Osteoblast (primary cell): ENCODE measurements at regions not wholly inside any gene's neighbourhood (a gene's known extent, or its start where the extent isn't known, plus 50 kb on each side); places are given as distances from the start of the nearest gene placed in this dataset.

Experiments used
- DNase-seq: peaks from one replicate; pipeline ENCODE4 v3.0.0; 2011; ENCODE audit warnings: low spot score, mixed read lengths; ENCODE audit not compliant: insufficient read length; ENCODE audit errors: missing footprints
- H2AFZ ChIP-seq: 2 replicates; pipeline ENCODE4 v1.6.0; 2011; ENCODE audit warnings: mild to moderate bottlenecking, low read length
- H3K27ac ChIP-seq: 2 replicates; pipeline ENCODE4 v1.5.1; 2011; ENCODE audit warnings: mild to moderate bottlenecking, low read depth, low read length, moderate library complexity
- H3K27me3 ChIP-seq: 2 replicates; pipeline ENCODE4 v1.6.0; 2012; ENCODE audit warnings: mild to moderate bottlenecking, control low read depth, inconsistent platforms, low read length, moderate library complexity; ENCODE audit not compliant: insufficient read depth
- H3K36me3 ChIP-seq: 2 replicates; pipeline ENCODE4 v1.5.1; 2011; ENCODE audit warnings: mild to moderate bottlenecking, low read length, control low read depth, moderate library complexity; ENCODE audit not compliant: insufficient read depth
- H3K4me1 ChIP-seq: 2 replicates; pipeline ENCODE4 v1.5.1; 2011; ENCODE audit warnings: mild to moderate bottlenecking, low read length, control low read depth, moderate library complexity; ENCODE audit not compliant: insufficient read depth
- H3K4me2 ChIP-seq: 2 replicates; pipeline ENCODE4 v1.6.0; 2011; ENCODE audit warnings: mild to moderate bottlenecking, low read length; ENCODE audit not compliant: insufficient read depth
- H3K4me3 ChIP-seq: fragments of 200-600 bp; sonication (generic); 3 replicates; pipeline ENCODE4 v1.5.1; 2012; ENCODE audit warnings: mild to moderate bottlenecking, low read length, inconsistent platforms; ENCODE audit not compliant: insufficient read depth
- H3K79me2 ChIP-seq: 2 replicates; pipeline ENCODE4 v1.6.0; 2012; ENCODE audit warnings: mild to moderate bottlenecking, low read length, control low read depth, inconsistent platforms; ENCODE audit not compliant: insufficient read depth
- H3K9me3 ChIP-seq: 2 replicates; pipeline ENCODE4 v1.5.1; 2011; ENCODE audit warnings: low read depth, low read length, control low read depth
- H4K20me1 ChIP-seq: 2 replicates; pipeline ENCODE4 v1.6.0; 2012; ENCODE audit warnings: mild to moderate bottlenecking, low read length, control low read depth; ENCODE audit not compliant: insufficient read depth
- CTCF ChIP-seq: IDR thresholded peaks from 2 replicates; pipeline ENCODE4 v1.5.1; 2011; ENCODE audit warnings: mild to moderate bottlenecking, low read depth, low read length, moderate library complexity; ENCODE audit errors: extremely low read depth

- Histone ChIP-seq H3K27me3 (no peaks in the 10 kb centered on the region), H3K4me3 (no peak overlapping the region), H3K9me3 (no peaks in the 10 kb centered on the region), H4K20me1 (no peaks in the 10 kb centered on the region), H2AFZ (no peak overlapping the region), H3K79me2 (no peaks in the 10 kb centered on the region), H3K4me1 (no peaks in the 10 kb centered on the region), H3K36me3 (no peaks in the 10 kb centered on the region), H3K27ac (no peak overlapping the region), H3K4me2 (no peak overlapping the region)
- no peak for DNase-seq
- no peak for TF ChIP-seq CTCF
These were observed 237.6 kb upstream of the SOX9 start for GRCh38 chr17:71883258-71883657.

GRCh38 chr17:71883845-71884244, 237.0 kb upstream of the SOX9 start:
- H2AFZ ChIP-seq = no peak overlapping the region
- no peak overlapping the region for H3K27ac ChIP-seq
- no peaks in the 10 kb centered on the region for H3K9me3 ChIP-seq
- DNase-seq = no peak
- no peaks in the 10 kb centered on the region for H3K79me2 ChIP-seq
- no peak overlapping the region for H3K4me3 ChIP-seq
- H3K36me3 ChIP-seq = no peaks in the 10 kb centered on the region
- no peaks in the 10 kb centered on the region for H3K4me1 ChIP-seq
- no peak overlapping the region for H3K4me2 ChIP-seq
- H3K27me3 ChIP-seq = no peaks in the 10 kb centered on the region
- no peak for TF ChIP-seq CTCF
- no peaks in the 10 kb centered on the region for H4K20me1 ChIP-seq

GRCh38 chr17:71885662-71886061, 235.2 kb upstream of the SOX9 start:
- H3K79me2 ChIP-seq = no peaks in the 10 kb centered on the region
- H3K36me3 ChIP-seq = no peaks in the 10 kb centered on the region
- no peaks in the 10 kb centered on the region for H3K9me3 ChIP-seq
- no peak overlapping the region for H3K27ac ChIP-seq
- TF ChIP-seq CTCF = no peak
- no peak overlapping the region for H2AFZ ChIP-seq
- H3K4me3 ChIP-seq = no peak overlapping the region
- H3K27me3 ChIP-seq = no peaks in the 10 kb centered on the region
- H4K20me1 ChIP-seq = no peaks in the 10 kb centered on the region
- DNase-seq = no peak
- no peaks in the 10 kb centered on the region for H3K4me1 ChIP-seq
- no peak overlapping the region for H3K4me2 ChIP-seq

GRCh38 chr17:71899317-71899716, 221.5 kb upstream of the SOX9 start:
- no peaks in the 10 kb centered on the region for H3K79me2 ChIP-seq
- TF ChIP-seq CTCF = no peak
- H3K9me3 ChIP-seq = no peaks in the 10 kb centered on the region
- peaks cover 27% of the 10 kb centered on the region for H3K4me1 ChIP-seq
- H3K27ac ChIP-seq = no peak overlapping the region
- H3K36me3 ChIP-seq = no peaks in the 10 kb centered on the region
- no peak overlapping the region for H2AFZ ChIP-seq
- no peaks in the 10 kb centered on the region for H4K20me1 ChIP-seq
- peak; percentile 65 for DNase-seq
- no peak overlapping the region for H3K4me3 ChIP-seq
- H3K27me3 ChIP-seq = no peaks in the 10 kb centered on the region
- no peak overlapping the region for H3K4me2 ChIP-seq
